ENCODE measurements at regions not wholly inside any gene's neighbourhood (a gene's known extent, or its start where the extent isn't known, plus 50 kb on each side); places are given as distances from the start of the nearest gene placed in this dataset.

DNA sequence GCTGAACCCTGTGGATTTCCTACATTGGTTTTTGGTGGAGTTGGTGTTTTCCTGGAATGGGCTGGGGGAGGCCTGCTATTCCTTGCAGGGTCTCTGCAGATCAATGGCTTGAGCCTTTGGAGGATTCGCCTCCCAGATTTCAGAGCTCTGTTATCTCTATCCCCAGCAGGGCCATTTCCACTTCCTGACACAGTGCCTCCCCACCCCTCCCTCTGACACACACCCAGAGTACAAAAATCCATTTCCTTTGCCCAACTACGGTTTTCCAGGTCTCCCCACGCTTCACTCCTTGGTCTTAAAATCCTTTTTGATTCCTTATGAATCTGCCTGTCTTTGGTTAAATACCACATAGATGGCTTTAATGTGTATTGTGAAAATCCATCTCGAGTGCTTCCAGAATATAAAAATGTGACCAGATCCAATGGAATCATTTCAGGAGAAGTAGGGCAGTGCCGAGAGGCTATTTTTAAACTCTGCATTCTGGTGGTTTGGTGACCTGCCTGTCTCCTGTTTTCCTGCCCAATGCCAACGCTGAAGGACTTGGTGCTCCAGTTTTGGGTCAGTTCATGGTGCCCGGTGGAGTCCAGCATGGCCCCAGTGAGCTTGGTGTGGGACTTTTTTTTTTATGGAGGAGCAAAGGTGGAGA lies 60.9 kb downstream of the ARL4C start:
- H3K4me3 ChIP-seq (ENCODE audit: low read length, poor library complexity, severe bottlenecking): no peak overlapping the region
- H2AFZ ChIP-seq (ENCODE audit: low read length): no peak overlapping the region
- H3K9ac ChIP-seq (ENCODE audit: low read depth, low read length, poor library complexity, severe bottlenecking): no peak overlapping the region
- no peak overlapping the region for H3K4me2 ChIP-seq (ENCODE audit: low read depth, low read length, poor library complexity, severe bottlenecking)
- H3K27me3 ChIP-seq (ENCODE audit: insufficient read depth, low read length, poor library complexity, severe bottlenecking): no peaks in the 10 kb centered on the region
- H3K9me3 ChIP-seq (ENCODE audit: insufficient read depth, low read depth, low read length): no peaks in the 10 kb centered on the region
- no peak for TF ChIP-seq EZH2phosphoT487 (IDR thresholded peaks at IDR 0.05; ENCODE audit: borderline replicate concordance)
- TF ChIP-seq CTCF (conservative IDR thresholded peaks at IDR 0.05; ENCODE audit: low read length): no peak
- H3K9me2 ChIP-seq (replicated peaks; ENCODE audit: low read depth, low read length): no peaks in the 10 kb centered on the region
- no peaks in the 10 kb centered on the region for H3K36me3 ChIP-seq (ENCODE audit: insufficient read depth, low read length)
- no peaks in the 10 kb centered on the region for H3K79me2 ChIP-seq (ENCODE audit: insufficient read depth, low read length)
- no peaks in the 10 kb centered on the region for H4K20me1 ChIP-seq (ENCODE audit: insufficient read depth, low read length, poor library complexity, severe bottlenecking)
- peaks cover 33% of the 10 kb centered on the region for H3K4me1 ChIP-seq (ENCODE audit: insufficient read depth, low read length, poor library complexity, severe bottlenecking)
- no peaks in the 10 kb centered on the region for H3F3A ChIP-seq (ENCODE audit: low read depth)

DNA sequence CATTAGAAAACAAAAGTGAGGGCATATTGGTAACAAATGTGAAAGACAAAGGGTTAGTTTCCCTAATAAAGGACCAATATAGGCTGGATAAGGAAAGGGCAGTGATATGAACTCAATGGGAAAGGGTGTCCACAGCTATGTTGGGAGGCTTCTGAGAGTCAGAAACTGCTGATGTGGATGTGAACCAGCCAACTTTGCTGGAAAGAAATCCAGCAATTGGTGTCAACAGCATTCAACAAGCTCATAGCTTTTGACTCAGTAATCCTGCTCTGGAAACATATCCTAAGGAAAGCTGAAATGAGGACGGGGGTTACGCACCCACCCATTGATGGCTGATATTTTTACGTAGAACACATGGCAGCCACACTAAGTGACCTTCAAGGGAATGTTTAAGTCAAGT lies 63.7 kb downstream of the ARL4C start:
- no peaks in the 10 kb centered on the region for H3K9me3 ChIP-seq (ENCODE audit: insufficient read depth, low read depth, low read length)

DNA sequence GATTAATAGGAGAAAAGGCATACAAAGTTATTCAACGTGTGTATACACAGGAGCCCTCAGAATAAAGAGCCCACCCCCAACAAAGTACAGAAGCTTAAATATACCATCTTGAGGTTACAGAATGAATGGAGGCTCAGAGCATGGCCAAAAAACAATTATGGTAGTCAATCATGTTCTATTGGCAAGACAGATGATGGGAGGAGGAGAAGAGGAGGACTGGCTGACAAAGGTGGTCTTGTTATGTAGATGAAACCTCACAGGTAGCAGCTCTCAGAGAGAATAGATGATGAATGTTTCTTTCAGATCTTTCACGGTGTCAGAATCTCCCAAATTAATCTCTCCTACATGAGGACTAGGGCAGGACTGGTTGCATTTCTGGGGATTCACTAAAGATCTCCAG lies 66.0 kb downstream of the ARL4C start:
- Histone ChIP-seq H3K79me2 (ENCODE audit: insufficient read depth, low read length) (no peaks in the 10 kb centered on the region), H3K4me3 (ENCODE audit: low read length, poor library complexity, severe bottlenecking) (no peak overlapping the region), H3K36me3 (ENCODE audit: insufficient read depth, low read length) (no peaks in the 10 kb centered on the region), H3K9me3 (ENCODE audit: insufficient read depth, low read depth, low read length) (no peaks in the 10 kb centered on the region), H3K9ac (ENCODE audit: low read depth, low read length, poor library complexity, severe bottlenecking) (no peak overlapping the region), H3K4me2 (ENCODE audit: low read depth, low read length, poor library complexity, severe bottlenecking) (no peak overlapping the region), H3K9me2 (replicated peaks; ENCODE audit: low read depth, low read length) (no peaks in the 10 kb centered on the region), H3K4me1 (ENCODE audit: insufficient read depth, low read length, poor library complexity, severe bottlenecking) (peaks cover 43% of the 10 kb centered on the region), H3K27me3 (ENCODE audit: insufficient read depth, low read length, poor library complexity, severe bottlenecking) (no peaks in the 10 kb centered on the region), H4K20me1 (ENCODE audit: insufficient read depth, low read length, poor library complexity, severe bottlenecking) (no peaks in the 10 kb centered on the region), H2AFZ (ENCODE audit: low read length) (no peak overlapping the region), H3F3A (ENCODE audit: low read depth) (peaks cover 11% of the 10 kb centered on the region)
- TF ChIP-seq EZH2phosphoT487 (IDR thresholded peaks at IDR 0.05; ENCODE audit: borderline replicate concordance): no peak
- TF ChIP-seq CTCF (conservative IDR thresholded peaks at IDR 0.05; ENCODE audit: low read length): no peak

More for the DNA sequence above, 63.7 kb downstream of the ARL4C start:
- Histone ChIP-seq H4K20me1 (ENCODE audit: insufficient read depth, low read length, poor library complexity, severe bottlenecking) (no peaks in the 10 kb centered on the region), H3K4me1 (ENCODE audit: insufficient read depth, low read length, poor library complexity, severe bottlenecking) (peaks cover 46% of the 10 kb centered on the region), H3K4me2 (ENCODE audit: low read depth, low read length, poor library complexity, severe bottlenecking) (no peak overlapping the region), H2AFZ (ENCODE audit: low read length) (no peak overlapping the region; the same call in 1 of the 2 replicates), H3K27me3 (ENCODE audit: insufficient read depth, low read length, poor library complexity, severe bottlenecking) (no peaks in the 10 kb centered on the region), H3K79me2 (ENCODE audit: insufficient read depth, low read length) (no peaks in the 10 kb centered on the region), H3K4me3 (ENCODE audit: low read length, poor library complexity, severe bottlenecking) (no peak overlapping the region), H3K36me3 (ENCODE audit: insufficient read depth, low read length) (no peaks in the 10 kb centered on the region), H3K9ac (ENCODE audit: low read depth, low read length, poor library complexity, severe bottlenecking) (no peak overlapping the region), H3K9me2 (replicated peaks; ENCODE audit: low read depth, low read length) (no peaks in the 10 kb centered on the region), H3F3A (ENCODE audit: low read depth) (no peaks in the 10 kb centered on the region)
- TF ChIP-seq EZH2phosphoT487 (IDR thresholded peaks at IDR 0.05; ENCODE audit: borderline replicate concordance) (no peak), CTCF (conservative IDR thresholded peaks at IDR 0.05; ENCODE audit: low read length) (no peak)

Data from Loucy (cell line).